Left ventricle myocardium superior (tissue), 1 donor: ENCODE measurements at regions not wholly inside any gene's neighbourhood (a gene's known extent, or its start where the extent isn't known, plus 50 kb on each side); places are given as distances from the start of the nearest gene placed in this dataset.
A peak's percentile ranks its signal among the peaks of the same experiment; 100 is the strongest.

Experiments used
- ATAC-seq: fragments of 200-7000 bp; cut with Tn5 transposase; one replicate; pipeline ENCODE4 v1.9.1; 2020; ENCODE audit warnings: mild to moderate bottlenecking, moderate library complexity
- DNase-seq: peaks from one replicate; pipeline ENCODE4 v3.0.0-alpha.2; 2020
- intact Hi-C: fragments of 100-400 bp; cut with micrococcal nuclease; formaldehyde crosslinking; loops from one replicate; pipeline ENCODE4 v1.11.0; 2022
- donor health status: DM: no; HTN: yes; CAD: no; lungs with severe emphysema.

DNA sequence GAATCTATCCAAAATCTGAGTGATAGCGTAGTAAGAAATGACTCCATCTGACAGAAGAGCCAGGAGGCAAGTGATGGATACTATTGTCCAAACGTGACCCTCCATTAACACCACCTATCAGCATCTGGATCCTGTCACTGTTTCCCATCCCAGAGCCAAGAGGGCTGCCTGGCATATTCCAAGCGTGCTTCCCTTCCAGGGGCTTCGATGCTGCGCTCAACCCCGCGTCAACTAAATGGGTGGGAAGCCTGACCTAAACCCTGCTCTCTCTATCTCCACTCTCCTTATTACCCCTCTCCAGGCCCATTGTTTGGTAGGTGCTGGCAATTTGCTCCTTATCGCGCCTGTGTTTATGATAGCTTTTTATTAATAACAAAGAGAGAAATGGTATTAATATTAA, 83.2 kb downstream of the NR2F2 start:
- intact Hi-C loops, result no loop called here
- ATAC-seq, result no peak
- no peak for DNase-seq

DNA sequence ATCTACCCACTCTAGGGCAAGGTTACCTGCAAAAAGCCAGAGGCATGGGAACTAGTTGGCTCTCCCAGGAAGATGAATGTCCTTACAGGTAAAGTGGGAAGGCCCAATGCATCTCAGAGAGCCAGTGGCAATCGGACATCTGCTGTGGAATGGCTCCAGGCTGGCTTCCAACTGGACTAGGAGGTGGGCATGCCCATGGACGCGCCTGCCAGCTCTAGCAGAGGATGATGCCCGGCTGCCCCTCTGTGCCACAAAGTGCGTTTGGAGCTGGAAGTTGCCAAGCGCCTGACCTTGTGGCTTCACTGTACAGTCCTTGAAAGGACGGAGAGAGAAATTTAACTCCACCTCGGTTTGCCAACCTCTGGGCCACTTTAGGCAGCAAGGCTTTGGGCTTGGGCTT, 84.4 kb downstream of the NR2F2 start:
- ATAC-seq, result no peak
- no peak for DNase-seq
- intact Hi-C loops, result no loop called here

DNA sequence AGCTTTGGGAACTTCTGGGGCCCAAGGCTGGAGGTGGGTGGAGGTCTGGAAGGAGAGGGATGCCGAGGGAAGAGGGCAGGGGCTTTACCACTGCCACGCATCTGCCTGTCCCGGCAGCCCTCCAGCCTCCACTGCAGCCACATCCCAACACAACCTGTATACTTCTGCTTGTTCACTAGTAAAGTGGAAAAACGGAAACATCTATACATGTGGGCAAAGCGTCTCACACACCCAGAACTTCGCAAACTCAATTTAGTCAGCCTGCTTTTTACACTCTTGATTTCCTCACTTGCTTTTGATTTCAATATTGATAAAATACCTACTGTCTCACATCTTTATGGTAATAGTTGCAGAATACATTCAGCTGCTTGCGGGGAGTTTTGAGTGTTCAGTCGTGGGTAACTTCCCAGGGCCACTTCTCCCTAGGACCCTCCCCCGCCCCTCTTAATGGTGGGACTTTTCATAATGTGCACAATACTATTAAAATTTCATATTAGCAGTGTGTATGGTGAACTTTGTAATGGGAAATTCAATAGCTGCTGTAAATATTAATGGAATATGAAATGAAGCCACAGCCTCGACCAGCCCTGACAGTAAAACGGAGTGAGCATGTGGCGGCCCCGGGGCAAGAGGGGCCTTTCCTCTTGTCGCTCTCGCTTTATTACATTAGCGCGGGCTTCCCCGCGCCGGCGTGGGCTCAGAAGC, 85.2 kb downstream of the NR2F2 start:
- ATAC-seq (no peak), DNase-seq (no peak)
- intact Hi-C loops, result no loop called here

DNA sequence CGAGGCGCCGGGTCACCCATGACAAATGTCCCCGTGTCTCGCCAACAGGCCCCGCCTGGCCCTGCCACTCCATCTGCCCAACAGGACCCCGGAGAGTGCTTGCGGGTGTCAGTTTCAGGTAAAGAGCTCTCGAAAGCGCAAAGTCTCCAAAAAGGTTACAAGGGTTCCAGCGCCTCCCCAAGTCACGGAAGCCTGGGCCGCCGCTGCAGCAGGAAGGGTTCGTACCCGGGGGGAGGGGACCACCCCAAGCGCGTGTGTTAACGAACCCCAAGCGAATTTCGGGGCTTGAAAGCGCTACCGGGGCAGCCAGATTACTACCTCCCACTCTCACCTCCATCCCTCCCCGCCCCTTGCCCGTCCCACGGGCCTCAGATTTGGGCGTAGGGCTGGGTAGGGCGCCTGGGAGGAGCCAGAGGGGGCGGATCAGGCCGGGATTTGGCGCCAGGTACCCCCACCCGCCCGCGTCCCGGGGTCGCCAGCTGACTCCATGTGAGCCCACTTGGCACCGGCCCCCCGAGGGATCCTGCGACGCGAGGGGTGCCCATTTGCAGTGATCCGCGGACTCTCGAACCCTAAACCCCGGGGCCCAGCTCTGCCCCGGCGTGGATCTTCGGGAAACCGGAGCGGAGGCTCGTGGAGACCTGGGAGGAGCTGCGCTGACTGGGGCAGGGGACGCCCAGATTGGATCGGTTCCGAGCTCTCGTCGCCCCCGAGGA, 85.9 kb downstream of the NR2F2 start:
- DNase-seq (no peak), ATAC-seq (no peak)
- intact Hi-C loops, result no loop called here

DNA sequence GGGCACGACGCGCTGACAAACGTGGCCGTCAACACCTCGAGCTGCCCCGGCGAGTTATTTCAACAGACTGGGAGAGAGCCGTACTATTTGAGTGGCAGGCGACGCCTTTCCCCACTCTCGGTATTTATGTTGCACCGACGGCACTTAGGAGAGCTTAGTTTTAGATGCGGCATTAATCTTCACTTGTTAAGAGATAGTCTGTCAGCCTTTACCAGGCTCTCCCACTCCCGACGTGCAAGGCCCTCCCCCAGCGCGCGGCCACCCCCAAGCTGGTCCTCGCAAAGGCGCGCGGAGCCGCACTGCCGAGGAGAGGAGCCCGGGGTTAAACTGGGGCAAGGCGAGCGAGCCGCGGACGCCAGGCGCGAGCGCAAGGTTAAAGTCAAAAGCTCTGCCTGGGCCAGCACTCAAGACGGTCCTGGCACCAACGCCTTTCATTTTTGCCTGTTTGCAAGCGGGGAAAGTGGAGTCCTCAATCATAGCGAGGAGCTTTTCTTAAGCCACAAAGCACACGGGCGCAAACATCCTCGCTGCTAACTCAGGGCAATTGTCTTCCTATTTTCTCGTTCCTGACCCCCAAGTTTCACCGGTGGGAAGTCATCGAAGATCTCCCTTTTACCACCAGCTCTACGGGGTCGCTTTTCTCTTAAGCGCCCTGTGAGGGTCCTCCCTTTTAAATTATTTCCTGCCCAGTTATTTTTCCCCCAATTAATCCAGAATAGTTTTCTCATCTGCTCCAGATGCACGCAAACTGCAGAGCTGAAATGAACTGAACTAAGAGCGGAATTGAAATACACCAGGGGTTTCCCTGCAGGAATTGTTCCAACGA, 86.6 kb downstream of the NR2F2 start:
- intact Hi-C loops, result no loop called here
- peak; percentile 29 for DNase-seq
- no peak for ATAC-seq

DNA sequence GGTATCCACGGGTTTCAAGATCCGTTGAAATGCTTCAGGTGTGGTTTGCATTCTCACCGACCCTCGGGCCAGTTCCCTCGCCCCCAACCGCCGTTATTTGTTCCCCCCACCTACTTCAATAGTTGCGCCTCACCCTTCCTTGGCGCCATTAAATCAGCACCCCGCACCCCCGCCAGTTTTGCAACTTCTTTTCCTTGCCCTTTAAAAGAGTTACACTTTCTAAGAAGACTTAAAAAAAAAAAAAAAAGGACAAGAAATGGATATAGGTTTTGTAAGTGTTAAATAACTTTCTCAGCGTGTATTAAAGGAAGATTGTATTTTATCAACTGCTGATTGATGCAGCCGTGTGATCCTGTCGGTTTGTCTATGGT, 87.2 kb downstream of the NR2F2 start:
- DNase-seq (no peak), ATAC-seq (no peak)
- intact Hi-C loops, result no loop called here

DNA sequence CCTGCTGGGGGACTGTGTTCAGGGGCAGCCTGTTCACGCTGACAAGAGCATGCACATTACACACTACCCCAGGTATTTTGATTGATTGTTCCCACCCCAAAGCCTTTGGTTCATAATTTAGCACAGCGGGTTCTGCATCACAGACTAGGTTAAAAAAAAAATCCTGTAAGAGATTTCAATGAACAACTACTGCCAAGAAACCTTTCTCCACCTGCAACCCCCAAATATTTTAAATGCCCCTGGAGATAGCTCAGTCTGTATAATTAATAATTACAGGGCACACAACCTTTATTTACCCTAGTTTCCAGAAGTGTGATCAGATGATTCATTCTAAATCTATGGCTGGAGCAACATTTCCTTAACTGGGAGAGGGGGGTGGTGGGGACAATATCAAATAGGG, 87.6 kb downstream of the NR2F2 start:
- intact Hi-C loops, result no loop called here
- no peak for ATAC-seq

DNA sequence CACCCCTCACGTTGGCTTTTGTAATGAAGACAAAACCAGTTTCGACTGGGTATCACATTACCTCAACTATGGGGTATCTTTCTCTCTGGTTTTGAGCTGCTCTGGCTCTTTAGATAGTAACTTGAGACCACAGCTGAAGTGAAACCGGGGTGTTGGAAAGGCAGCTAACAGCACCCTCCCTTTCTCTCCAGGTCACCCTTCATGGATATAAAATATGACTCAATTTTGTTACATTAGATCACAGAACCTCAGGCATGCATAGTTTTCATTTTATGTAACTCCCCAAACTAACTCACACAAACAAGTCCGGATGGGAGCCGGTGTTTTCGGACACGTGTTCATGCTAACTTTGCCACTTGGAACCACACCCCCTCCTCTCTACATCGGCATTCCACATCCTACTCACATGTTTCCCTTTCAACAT, 90.7 kb downstream of the NR2F2 start:
- DNase-seq (no peak), ATAC-seq (no peak)
- intact Hi-C loops, result no loop called here

More for the DNA sequence above, 87.6 kb downstream of the NR2F2 start:
- DNase-seq, result no peak

DNA sequence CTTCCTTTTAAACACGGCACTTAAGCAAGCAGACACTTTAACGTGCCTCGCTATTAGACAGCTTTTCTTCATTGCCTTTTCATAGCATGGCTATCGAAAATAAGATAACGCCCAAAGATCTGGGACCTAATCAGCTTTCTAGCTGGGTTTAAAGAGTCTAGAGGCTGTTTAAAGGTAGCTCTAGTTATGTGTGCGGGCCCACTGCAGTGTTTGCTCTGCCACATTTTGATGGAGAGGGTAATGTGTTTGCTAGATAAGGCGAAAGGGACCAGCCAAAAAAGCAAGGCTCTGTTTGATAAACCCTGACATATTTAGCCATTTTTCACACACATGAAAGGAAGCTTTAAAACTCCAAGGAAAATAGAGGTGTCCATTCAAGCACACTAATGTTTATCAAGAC, 91.6 kb downstream of the NR2F2 start:
- intact Hi-C loops, result no loop called here
- DNase-seq, result no peak
- ATAC-seq, result no peak

DNA sequence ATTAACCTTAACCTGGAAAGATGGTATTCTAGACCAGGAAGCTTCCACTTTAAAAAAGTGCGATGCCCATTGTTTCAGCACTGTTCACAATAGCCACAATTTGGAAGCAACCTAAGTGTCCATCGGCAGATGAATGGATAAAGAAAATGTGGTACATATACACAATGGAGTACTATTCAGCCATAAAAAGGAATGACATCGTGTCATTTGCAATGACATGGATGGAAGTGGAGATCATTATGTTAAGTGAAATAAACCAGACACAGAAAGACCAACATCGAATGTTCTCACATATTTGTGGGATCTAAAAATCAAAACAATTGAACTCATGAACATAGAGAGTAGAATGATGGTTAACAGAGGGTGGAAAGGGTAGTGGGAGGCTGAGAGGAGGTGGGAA, 94.2 kb downstream of the NR2F2 start:
- ATAC-seq (no peak), DNase-seq (no peak)
- intact Hi-C loops, result no loop called here

DNA sequence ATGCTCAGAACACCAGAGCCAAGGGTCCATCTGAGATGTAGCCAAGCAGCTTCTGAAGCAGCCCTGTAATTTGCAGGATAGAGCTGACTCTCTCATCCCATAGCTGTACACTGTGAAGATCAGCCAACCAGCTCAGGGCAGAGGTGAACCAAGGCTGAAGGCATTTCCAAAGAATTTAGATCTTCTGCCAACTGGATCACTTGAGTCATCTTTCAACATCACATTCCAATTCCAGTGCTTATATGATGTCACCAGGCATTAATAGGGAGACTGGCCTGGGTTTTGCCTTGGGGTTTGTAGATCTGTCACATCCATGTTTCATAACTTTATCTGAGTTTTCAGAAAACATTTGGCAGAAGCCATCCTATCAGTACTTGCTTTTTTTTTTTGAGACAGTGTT, 98.2 kb downstream of the NR2F2 start:
- DNase-seq (no peak), ATAC-seq (peak; percentile 99)

DNA sequence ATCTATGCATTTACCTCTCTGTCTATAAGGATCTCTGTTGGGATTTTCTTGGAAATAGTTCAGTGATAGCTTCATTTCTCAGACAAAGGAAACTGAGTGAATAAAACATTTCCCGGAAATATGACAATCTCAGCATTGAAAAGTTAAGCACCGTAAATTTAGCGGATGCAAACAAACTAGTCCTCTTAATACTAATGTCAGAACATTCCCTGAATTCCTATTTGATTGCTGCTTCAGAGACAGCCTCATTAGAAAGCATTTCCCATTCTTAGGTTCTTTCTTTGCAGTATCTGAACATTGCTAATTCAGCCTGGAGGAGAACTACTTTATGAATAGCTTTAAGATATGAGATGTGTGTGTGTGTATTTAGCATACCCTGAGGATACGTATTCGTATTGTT, 101.3 kb downstream of the NR2F2 start:
- intact Hi-C loops, result no loop called here
- DNase-seq, result no peak
- ATAC-seq, result no peak

More for the DNA sequence above, 98.2 kb downstream of the NR2F2 start:
- intact Hi-C loops, result no loop called here

DNA sequence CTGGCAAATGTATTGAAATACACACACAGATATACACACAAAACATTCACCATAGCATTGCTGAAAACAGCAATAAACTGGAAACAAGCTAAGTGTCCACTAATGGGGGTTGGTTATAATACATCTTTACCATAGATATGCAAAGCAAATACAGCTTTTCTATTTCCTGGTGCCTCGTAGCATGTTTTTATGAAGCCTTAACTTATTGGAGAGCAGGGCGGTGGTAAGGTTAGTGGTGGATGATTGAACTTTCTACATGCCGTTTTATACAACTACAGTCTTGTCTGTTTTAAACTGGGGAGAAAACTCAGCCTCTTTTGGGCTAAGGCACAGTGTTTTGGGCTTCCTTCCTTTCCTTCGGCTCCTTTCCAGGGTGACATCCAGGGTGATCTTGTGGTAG, 104.5 kb downstream of the NR2F2 start:
- intact Hi-C loops, result no loop called here
- no peak for DNase-seq
- ATAC-seq, result no peak

DNA sequence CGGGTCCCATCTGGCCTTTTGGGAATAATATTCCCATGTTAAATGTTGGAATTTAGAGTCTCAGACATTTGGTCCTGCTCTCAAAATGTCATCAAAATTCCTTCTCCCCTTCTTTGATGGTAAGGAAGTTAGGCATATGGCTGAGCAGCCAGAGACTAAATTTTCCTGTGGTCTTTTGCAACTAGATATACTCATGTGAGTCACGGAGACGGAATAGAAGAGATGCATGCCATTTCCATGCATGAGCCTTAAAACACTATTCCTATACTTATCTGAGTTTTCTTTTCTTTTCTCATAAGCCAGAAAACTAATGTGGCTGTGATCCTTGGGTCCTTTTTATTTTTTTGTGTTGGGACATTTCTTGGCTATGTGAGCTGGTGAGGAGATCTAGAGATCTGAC, 105.3 kb downstream of the NR2F2 start:
- ATAC-seq (no peak), DNase-seq (no peak)
- intact Hi-C loops, result no loop called here

DNA sequence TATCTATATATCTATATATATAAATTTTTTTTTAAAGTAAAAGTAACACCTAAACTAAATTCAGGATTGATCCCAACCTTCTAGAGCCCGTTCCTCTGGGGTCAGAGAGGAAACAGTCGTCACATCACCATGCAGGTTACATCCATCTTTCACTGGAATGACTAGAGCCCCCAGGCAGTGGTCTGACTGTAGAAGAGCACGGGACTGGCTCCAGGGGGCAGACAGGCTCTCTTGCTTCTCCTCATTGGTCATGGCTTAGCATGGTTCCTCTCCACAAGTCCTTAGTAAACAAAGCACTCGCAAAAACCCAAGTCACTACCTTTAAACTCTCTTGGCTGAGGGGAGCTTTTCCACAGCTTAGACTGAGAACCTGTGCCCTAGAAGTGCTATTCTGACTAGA, 110.5 kb downstream of the NR2F2 start:
- intact Hi-C loops, result no loop called here
- DNase-seq (no peak), ATAC-seq (no peak)

DNA sequence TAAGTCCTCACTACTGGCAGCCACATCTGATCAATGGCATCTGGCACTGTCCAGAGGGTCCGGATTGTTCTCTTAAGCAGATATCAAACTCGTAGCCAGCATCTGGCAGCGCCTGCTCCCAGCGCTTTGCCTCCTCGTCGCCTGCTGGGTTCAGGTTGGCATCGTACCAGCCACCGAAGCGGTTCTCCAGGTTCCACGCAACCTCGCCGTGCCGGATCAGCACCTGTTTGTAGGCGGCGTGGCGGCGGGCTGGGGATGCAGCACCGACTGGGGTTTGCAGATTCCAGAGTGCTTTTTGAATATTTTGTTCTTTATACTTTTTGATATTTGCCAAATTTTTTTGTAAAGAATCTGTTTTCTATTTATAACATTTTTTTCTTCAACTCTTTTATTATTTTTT, 111.6 kb downstream of the NR2F2 start:
- ATAC-seq (no peak), DNase-seq (no peak)
- intact Hi-C loops, result no loop called here

DNA sequence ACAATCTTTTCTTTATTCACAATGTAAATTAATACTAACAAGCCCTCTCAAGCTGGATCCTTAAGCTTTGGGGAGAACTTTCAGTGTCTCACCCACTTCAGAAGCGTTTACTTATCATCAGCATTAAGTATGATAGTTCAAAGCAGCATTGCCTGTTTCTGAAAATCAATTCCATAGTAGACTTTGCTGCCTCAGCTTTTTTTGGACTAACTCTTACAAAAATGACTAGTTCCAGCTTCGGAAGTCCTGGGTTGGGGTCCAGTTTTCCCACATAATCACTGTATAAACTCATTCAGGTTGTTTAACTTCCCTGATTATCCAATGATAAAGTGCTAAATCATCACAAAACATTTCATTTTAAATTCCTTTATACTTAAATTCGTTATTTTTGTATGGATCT, 114.4 kb downstream of the NR2F2 start:
- no peak for DNase-seq
- ATAC-seq, result no peak
- intact Hi-C loops, result no loop called here

DNA sequence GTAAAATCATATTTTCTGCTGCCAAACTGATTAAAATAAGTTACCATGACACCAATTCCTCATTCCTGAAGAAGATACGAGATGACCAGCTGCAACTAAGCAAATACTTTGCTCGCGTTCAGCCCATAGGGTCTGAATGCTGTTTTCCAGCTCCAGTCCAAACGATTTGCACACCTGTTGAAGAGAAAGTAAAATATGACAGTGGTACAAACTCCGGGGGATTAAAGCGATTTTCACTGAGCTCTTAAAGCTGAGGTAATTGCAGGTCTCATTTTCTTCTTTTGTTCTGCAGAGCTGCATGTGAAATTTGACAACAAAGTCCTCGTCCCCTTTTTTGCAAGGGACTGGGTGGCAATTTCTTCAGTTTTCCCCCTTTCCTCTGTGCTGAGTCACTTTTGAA, 118.4 kb downstream of the NR2F2 start:
- intact Hi-C loops, result no loop called here
- ATAC-seq, result no peak
- DNase-seq, result no peak

DNA sequence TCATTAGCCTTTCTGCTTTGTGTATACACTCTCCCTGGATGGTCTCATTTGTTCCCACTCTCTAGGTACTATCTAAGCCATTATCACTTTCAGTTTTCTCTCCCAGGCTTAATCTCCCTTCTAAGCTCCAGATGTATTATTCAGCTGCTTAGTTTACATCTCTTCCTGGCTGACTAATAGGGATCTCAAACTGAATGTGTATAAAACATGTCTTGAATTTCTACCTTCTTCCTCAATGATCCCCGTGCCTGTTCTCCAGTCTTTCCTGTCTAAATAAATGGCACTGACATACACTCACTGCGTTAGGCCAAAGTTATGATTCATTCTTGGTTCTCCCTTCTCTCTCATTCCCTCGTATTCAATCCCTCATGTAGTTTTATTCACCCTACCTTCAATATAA, 127.3 kb downstream of the NR2F2 start:
- DNase-seq (no peak), ATAC-seq (no peak)
- intact Hi-C loops, result no loop called here

DNA sequence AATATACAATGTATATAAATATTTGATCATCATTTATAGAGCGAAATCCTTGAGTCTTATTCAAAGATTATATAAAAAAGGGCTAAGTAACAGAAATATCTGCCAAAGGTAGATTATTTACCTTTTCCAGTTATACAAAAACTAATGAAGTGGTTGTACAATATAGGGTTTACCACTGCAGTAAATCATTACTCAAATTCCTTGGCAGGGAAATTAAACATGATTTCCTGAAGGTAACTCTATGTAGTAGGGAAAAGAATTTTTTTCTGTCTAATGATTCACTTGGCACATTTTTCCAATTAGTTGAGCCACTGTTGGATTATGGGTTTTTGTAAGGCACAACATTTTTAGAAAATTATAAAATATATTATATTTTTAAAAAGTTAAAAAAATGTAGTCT, 129.6 kb downstream of the NR2F2 start:
- intact Hi-C loops, result no loop called here
- ATAC-seq, result no peak
- DNase-seq, result no peak
